MCF 10A (cell line): ENCODE measurements at regions not wholly inside any gene's neighbourhood (a gene's known extent, or its start where the extent isn't known, plus 50 kb on each side); places are given as distances from the start of the nearest gene placed in this dataset.

Source experiments
- BruUV-seq: library from RNA; stranded (reverse); fragments of 400-500 nt; replicated peaks from 2 replicates; lab custom pipeline; 2021; lab: Mats Ljungman, UMichigan
- CTCF ChIA-PET: fragments of 300-600 bp; sonication (Branson Sonifier 250); formaldehyde crosslinking; extraction: SDS; loops from one replicate; lab custom pipeline; 2021; ENCODE audit warnings: antibody characterized with exemption, inconsistent platforms; lab: Yijun Ruan, JAX
- POLR2A ChIA-PET: fragments of 300-600, 350-650 bp; sonication (Branson Sonifier 250); formaldehyde crosslinking; extraction: SDS; loops from one replicate; lab custom pipeline; 2020; ENCODE audit warnings: antibody characterized with exemption, inconsistent platforms; lab: Yijun Ruan, JAX
- DNase-seq: peaks from one replicate; pipeline ENCODE4 v3.0.0-alpha.2; 2018; ENCODE audit not compliant: unreplicated experiment
- H3K27ac Mint-ChIP-seq: one replicate; pipeline ENCODE4 v1.8.0; 2022; ENCODE audit warnings: mild to moderate bottlenecking, low read depth, mixed read lengths; ENCODE audit not compliant: unreplicated experiment
- H3K27me3 Mint-ChIP-seq: one replicate; pipeline ENCODE4 v1.8.0; 2022; ENCODE audit warnings: mixed read lengths; ENCODE audit not compliant: insufficient read depth, unreplicated experiment
- H3K36me3 Mint-ChIP-seq: one replicate; pipeline ENCODE4 v1.8.0; 2022; ENCODE audit warnings: mild to moderate bottlenecking, moderate library complexity, mixed read lengths; ENCODE audit not compliant: insufficient read depth, unreplicated experiment
- H3K4me1 Mint-ChIP-seq: one replicate; pipeline ENCODE4 v1.8.0; 2022; ENCODE audit warnings: mixed read lengths; ENCODE audit not compliant: insufficient read depth, unreplicated experiment
- H3K4me3 Mint-ChIP-seq: one replicate; pipeline ENCODE4 v1.8.0; 2022; ENCODE audit warnings: mild to moderate bottlenecking, moderate library complexity, mixed read lengths; ENCODE audit not compliant: unreplicated experiment
- H3K9me3 Mint-ChIP-seq: one replicate; pipeline ENCODE4 v1.8.0; 2022; ENCODE audit warnings: mixed read lengths; ENCODE audit not compliant: unreplicated experiment
- intact Hi-C: fragments of 100-400 bp; cut with micrococcal nuclease; formaldehyde crosslinking; loops from 2 replicates; pipeline ENCODE4 v1.14.1; 2022
- TF ChIP-seq, protein P1 (sequence below): fragments of 200-600 bp; IDR thresholded peaks from one replicate; pipeline ENCODE4 v1.8.0; 2022; ENCODE audit warnings: antibody characterized with exemption, mild to moderate bottlenecking; ENCODE audit not compliant: unreplicated experiment

DNA sequence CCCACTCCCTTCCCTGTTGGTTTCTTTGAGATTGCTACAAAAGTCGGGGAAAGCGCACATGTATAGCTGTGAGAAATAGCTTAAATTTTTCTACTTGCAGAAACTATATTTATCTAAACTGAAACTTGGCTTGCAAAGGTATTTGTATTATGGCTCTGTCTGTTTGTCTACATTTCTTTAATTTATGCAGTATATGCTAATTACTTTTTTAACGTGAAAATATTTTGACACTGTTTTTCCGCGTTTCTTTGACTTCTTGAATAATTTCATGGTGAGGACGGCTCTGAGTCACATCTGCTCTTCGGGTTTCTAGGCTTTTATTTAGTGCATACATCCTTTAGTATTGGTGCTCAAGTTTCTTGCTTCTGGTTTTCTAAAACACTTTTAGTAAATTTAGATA lies 182.1 kb upstream of the ZRANB2 start:
- no peak for DNase-seq
- Mint-ChIP-seq H3K27ac (no peak overlapping the region), H3K4me3 (no peak overlapping the region), H3K36me3 (no peaks in the 10 kb centered on the region), H3K4me1 (no peaks in the 10 kb centered on the region), H3K27me3 (no peaks in the 10 kb centered on the region), H3K9me3 (no peaks in the 10 kb centered on the region)
- ChIA-PET CTCF (no interaction called here), POLR2A (no interaction called here)
- TF ChIP-seq, protein P1, sequence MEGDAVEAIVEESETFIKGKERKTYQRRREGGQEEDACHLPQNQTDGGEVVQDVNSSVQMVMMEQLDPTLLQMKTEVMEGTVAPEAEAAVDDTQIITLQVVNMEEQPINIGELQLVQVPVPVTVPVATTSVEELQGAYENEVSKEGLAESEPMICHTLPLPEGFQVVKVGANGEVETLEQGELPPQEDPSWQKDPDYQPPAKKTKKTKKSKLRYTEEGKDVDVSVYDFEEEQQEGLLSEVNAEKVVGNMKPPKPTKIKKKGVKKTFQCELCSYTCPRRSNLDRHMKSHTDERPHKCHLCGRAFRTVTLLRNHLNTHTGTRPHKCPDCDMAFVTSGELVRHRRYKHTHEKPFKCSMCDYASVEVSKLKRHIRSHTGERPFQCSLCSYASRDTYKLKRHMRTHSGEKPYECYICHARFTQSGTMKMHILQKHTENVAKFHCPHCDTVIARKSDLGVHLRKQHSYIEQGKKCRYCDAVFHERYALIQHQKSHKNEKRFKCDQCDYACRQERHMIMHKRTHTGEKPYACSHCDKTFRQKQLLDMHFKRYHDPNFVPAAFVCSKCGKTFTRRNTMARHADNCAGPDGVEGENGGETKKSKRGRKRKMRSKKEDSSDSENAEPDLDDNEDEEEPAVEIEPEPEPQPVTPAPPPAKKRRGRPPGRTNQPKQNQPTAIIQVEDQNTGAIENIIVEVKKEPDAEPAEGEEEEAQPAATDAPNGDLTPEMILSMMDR, result no peak
- intact Hi-C loops, result no loop called here
- BruUV-seq, result no TSS peak

DNA sequence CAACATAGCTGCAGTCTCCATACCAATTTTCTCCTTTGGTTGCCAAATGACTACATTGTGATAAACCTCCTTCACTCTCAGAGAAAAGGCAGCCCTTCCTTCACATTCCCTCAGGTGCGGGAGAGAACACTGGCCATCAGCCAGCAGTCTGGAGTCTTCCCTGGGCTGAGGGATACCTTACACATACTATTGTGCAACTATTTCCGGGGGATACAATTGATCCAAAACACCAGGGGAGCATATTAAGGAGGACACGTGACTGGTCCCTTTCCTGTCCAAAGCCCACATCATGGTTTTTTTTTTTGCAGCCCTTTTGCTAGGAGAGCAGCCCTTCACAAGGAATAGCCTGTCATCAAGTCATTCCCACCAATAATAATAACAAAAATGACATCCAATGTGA lies 172.1 kb upstream of the ZRANB2 start:
- Mint-ChIP-seq H3K4me3 (no peak overlapping the region), H3K27ac (no peak overlapping the region), H3K9me3 (no peaks in the 10 kb centered on the region), H3K36me3 (peaks cover 6% of the 10 kb centered on the region), H3K4me1 (peaks cover 10% of the 10 kb centered on the region), H3K27me3 (no peaks in the 10 kb centered on the region)
- ChIA-PET POLR2A (no interaction called here), CTCF (no interaction called here)
- peak; percentile 63 for DNase-seq
- no TSS peak for BruUV-seq
- TF ChIP-seq, protein P1, result no peak
- intact Hi-C loops, result no loop called here

DNA sequence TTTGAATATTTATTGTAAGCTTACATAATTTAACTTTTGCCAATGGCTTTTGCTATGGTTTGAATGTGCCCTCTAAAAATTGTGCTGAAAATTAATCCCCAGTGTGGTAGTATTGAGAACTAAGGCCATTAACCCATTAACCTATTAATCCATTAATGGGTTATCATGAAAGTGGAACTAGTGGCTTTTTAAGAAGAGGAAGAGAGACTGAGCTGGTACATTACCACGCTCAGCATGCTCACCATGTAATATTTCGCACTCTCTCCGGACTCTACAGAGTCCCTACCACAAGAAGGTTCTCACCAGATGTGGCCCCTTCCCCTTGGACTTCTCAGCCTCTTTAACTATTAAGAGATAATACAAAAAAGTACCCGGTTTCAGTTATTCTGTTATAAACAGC lies 164.4 kb upstream of the ZRANB2 start:
- DNase-seq, result no peak
- no TSS peak for BruUV-seq
- intact Hi-C loops, result no loop called here
- TF ChIP-seq, protein P1, result no peak
- Mint-ChIP-seq H3K27ac (no peak overlapping the region), H3K27me3 (no peaks in the 10 kb centered on the region), H3K4me3 (no peak overlapping the region), H3K4me1 (no peaks in the 10 kb centered on the region), H3K9me3 (no peaks in the 10 kb centered on the region), H3K36me3 (no peaks in the 10 kb centered on the region)
- POLR2A ChIA-PET, result no interaction called here
- CTCF ChIA-PET, result interaction anchor here (0.7 kb wide), 1 partner anchor 31 kb away, joined by 4 read pairs; no protein-coding TSS in a partner anchor

DNA sequence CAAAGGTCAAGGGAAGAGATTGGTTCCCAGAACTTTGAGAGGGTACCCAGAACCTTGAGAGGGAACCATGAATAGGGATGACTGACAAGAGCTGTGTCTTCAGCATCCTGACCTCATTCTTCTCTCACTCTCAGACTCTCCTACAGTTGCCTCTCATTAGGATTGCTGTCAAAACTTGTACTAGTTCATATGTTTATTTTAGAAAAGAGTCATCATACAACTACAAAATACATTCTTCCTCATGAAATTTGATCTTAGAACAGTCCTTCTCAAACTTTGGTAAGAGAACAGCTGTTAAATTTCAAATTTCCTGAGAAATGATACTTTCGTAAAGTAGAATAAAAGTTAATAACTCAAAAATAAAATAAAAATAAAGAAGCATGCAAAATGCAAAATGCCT lies 161.4 kb upstream of the ZRANB2 start:
- DNase-seq, result no peak
- Mint-ChIP-seq H3K4me1 (no peaks in the 10 kb centered on the region), H3K27me3 (no peaks in the 10 kb centered on the region), H3K36me3 (no peaks in the 10 kb centered on the region), H3K27ac (no peak overlapping the region), H3K4me3 (no peak overlapping the region), H3K9me3 (no peaks in the 10 kb centered on the region)
- CTCF ChIA-PET, result no interaction called here
- TF ChIP-seq, protein P1, result no peak
- intact Hi-C loops, result no loop called here
- POLR2A ChIA-PET, result interaction anchor here (1.0 kb wide), 1 partner anchor 11 kb away, joined by 5 read pairs; no protein-coding TSS in a partner anchor
- no TSS peak for BruUV-seq
